Stimulated activated naive CD8-positive, alpha-beta T cell treated with anti-CD3 and anti-CD28 coated beads, Interleukin-15, amount 100 ng/mL, for 72 hours (primary cell): ENCODE measurements at regions not wholly inside any gene's neighbourhood (a gene's known extent, or its start where the extent isn't known, plus 50 kb on each side); places are given as distances from the start of the nearest gene placed in this dataset.
"Not testable (repeated sequence)": the region's sequence is repeated elsewhere in the genome, so short reads cannot be mapped to it uniquely, and the experiment has no call there.

ENCODE experiments used
- ATAC-seq: fragments of 150-1000 bp; cut with Tn5 transposase; 2 replicates; pipeline ENCODE4 v1.10.0; 2021; ENCODE audit warnings: mild to moderate bottlenecking, moderate library complexity
- DNase-seq, 2 donors: peaks; one replicate each; pipeline ENCODE4 v3.0.0; 2021 to 2022
- H3K27ac Mint-ChIP-seq, 2 donors: one replicate each; pipeline ENCODE4 v1.8.0; 2022; ENCODE audit warnings: mild to moderate bottlenecking in 2 of 2, mixed read lengths in 2 of 2, moderate library complexity in 2 of 2
- H3K27me3 Mint-ChIP-seq: one replicate; pipeline ENCODE4 v1.8.0; 2022; ENCODE audit warnings: mixed read lengths
- H3K4me1 Mint-ChIP-seq: one replicate; pipeline ENCODE4 v1.8.0; 2022; ENCODE audit warnings: mild to moderate bottlenecking, mixed read lengths
- H3K4me3 Mint-ChIP-seq, 2 donors: one replicate each; pipeline ENCODE4 v1.8.0; 2022; ENCODE audit warnings: mild to moderate bottlenecking in 2 of 2, mixed read lengths in 2 of 2, moderate library complexity in 1 of 2
- H3K9me3 Mint-ChIP-seq, 2 donors: one replicate each; pipeline ENCODE4 v1.8.0; 2022; ENCODE audit warnings: mixed read lengths in 2 of 2

DNA sequence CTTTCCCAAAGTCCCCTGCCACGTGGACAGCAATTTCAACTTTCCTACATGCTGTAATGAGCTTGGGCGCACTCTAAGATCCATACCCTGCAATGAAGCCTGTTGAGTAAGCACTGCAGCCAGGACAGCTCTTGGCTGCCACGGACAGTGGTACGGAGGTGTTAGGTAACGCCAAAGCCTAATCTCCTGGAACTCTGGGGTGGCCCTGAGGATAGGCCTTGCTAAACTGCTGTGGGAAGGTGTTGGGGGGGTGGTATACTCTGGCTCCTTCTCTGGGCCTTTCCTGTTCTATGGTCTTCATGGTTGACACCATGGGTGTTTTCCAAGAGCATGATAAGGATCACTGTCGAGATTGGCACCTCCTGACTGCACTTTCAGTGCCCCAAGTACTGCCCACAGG is 66.4 kb upstream of the PITX1 start:
- H3K27ac Mint-ChIP-seq = no peak overlapping the region
- DNase-seq (no peak), ATAC-seq (no peak)
- H3K9me3 Mint-ChIP-seq = no peaks in the 10 kb centered on the region
- H3K4me3 Mint-ChIP-seq = no peak overlapping the region
- H3K4me1 Mint-ChIP-seq = no peaks in the 10 kb centered on the region
- peaks cover 8% of the 10 kb centered on the region for H3K27me3 Mint-ChIP-seq

DNA sequence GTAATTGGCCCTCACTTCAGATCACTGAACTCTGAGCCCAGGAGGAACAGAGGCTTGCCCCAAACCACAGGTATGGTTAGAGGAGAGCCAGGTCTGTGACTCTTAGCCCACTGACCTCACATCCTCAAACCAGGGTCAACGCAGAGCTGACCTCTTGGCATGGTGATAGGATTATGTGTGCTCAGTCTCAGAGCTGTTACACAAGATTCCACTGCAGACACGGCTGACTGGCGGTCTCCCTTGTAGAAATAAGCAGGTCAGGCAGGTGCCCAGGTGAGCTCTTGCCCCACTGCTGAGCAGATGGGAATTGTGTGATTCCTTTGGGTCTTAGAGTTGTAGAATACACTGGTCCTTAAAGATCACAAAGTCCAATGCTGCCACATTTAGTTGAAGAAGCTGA is 66.0 kb upstream of the PITX1 start:
- ATAC-seq = no peak
- Mint-ChIP-seq H3K4me3 (no peak overlapping the region), H3K4me1 (no peaks in the 10 kb centered on the region), H3K9me3 (no peaks in the 10 kb centered on the region), H3K27ac (no peak overlapping the region), H3K27me3 (peaks cover 8% of the 10 kb centered on the region)
- DNase-seq = no peak

DNA sequence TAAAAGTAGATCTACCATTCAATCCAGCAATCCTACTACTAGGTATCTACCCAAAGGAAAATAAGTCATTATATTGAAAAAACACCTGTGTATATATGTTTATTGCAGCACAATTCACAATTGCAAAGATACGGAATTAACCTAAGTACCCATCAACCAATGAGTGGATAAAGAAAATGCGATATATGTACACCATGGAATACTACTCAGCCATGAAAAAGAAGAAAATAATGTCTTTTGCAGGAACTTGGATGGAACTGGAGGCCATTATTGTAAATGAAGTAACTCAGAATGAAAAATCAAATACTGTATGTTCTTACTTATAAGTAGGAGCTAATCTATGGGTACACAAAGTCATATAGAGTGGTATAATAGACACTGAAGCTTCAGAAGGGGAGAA is 63.4 kb upstream of the PITX1 start:
- no peak for DNase-seq
- no peak overlapping the region for H3K27ac Mint-ChIP-seq
- H3K9me3 Mint-ChIP-seq = no peaks in the 10 kb centered on the region
- H3K4me1 Mint-ChIP-seq = no peaks in the 10 kb centered on the region
- ATAC-seq = no peak
- H3K27me3 Mint-ChIP-seq = peaks cover 8% of the 10 kb centered on the region
- no peak overlapping the region for H3K4me3 Mint-ChIP-seq

DNA sequence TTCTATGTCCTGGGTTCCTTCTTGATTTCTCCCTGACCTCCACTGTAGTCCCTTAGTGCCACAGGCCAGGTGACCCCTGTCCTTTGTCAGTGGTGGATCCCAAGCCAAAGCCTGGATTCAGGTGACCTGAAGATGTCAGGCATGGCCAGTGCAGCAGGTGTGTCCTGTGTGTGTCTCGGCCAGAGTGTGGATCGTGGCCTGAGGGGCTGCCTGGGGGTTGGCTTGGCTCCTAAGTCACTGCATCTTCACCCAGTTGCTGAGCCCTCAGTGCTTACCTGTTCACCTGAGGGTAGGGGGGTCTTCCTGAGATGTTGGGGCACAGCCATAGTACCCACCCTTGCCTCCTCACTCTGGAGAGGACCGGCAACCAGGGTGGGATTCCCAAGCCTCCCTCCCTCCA is 61.8 kb upstream of the PITX1 start:
- H3K4me1 Mint-ChIP-seq = no peaks in the 10 kb centered on the region
- no peak overlapping the region for H3K27ac Mint-ChIP-seq
- H3K27me3 Mint-ChIP-seq = peaks cover 8% of the 10 kb centered on the region
- no peak for DNase-seq
- no peaks in the 10 kb centered on the region for H3K9me3 Mint-ChIP-seq
- no peak for ATAC-seq
- no peak overlapping the region for H3K4me3 Mint-ChIP-seq

DNA sequence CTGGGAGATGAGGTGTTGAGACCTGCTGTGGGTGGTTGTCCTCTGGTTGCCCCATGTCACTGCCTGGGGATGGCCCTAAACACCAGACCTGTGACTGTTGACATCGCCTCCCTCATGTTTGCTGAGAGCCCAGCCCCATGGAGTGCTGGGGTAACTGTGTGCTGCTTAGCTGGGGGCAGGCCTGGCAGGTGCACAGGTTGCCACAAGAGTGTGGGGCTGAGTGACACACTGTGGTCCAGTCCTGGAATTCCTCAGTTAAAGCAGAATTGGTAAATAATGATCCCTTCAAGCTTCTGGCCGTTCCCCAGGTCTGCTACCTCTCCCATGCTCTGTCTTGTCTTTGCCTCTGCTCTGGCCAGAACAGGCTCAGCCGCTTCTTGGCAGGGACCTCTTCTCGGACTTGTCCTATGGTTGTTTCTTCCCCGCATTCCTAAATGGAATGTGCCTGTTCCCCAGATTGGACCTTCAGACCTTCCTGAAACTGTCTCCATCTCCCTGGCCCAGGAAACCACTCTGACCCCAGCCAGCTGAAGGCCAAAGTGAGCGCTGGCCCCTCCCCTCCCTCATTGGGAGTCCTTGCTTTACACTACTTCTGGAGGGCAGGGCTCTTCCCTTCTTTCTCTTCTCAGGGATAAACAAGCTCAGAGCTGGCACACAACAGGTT is 61.2 kb upstream of the PITX1 start:
- Mint-ChIP-seq H3K9me3 (no peaks in the 10 kb centered on the region), H3K4me3 (no peak overlapping the region), H3K27ac (peak overlapping the region in 1 of 2 donors; percentile 80), H3K4me1 (no peaks in the 10 kb centered on the region), H3K27me3 (peaks cover 8% of the 10 kb centered on the region)
- DNase-seq = no peak
- ATAC-seq = no peak

DNA sequence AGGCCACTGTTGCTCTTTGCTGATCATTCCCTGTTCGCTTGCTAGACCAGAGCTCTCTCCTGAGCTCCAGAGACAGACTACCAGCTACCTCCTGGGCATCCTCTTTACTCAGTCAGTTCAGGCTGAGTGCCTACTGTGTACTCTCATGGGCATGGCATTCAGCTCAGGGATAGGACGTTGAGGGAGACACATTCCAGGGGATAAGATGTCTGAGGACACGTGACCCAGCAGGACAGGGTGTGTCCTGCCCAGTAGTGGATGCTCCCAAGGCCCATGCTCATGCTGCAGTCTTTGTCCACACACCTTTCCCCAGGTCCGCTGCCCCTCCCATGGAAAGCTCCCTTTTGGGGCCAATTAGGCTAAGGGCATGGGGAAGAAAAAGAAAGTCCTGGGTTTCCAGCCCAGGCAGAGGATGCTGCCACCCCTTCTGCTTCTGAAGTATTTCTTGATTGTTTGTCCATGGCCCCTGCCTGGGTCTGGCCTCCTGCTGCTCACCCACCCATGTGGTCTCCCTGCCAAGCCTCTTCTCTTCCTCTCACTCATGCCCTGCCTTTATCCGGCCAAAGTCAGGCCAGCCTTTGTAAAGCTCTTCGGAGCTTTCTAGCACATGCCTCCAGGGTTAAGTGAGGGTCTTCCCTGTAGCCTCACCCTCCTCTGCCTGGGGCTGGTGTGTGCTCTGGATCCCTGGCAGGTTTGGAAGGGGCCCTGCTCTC is 60.5 kb upstream of the PITX1 start:
- Mint-ChIP-seq H3K4me3 (no peak overlapping the region), H3K27ac (peak overlapping the region in 1 of 2 donors; percentile 80), H3K9me3 (no peaks in the 10 kb centered on the region), H3K27me3 (peaks cover 8% of the 10 kb centered on the region), H3K4me1 (no peaks in the 10 kb centered on the region)
- no peak for DNase-seq
- ATAC-seq = no peak

DNA sequence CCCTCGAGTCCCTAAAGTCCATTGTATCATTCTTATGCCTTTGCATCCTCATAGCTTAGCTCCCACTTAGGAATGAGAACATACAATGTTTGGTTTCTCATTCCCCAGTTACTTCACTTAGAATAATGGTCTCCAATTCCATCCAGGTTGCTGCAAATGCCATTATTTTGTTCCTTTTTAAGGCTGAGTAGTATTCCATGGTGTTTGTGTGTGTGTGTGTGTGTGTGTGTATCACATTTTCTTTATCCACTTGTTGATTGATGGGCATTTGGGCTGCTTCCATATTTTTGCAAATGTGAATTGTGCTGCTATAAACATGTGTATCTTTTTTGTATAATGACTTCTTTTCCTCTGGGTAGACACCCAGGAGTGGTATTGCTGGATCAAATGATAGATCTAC is 59.5 kb upstream of the PITX1 start:
- not testable (repeated sequence) for H3K9me3 Mint-ChIP-seq, H3K27ac Mint-ChIP-seq, DNase-seq, ATAC-seq, H3K27me3 Mint-ChIP-seq, H3K4me1 Mint-ChIP-seq, H3K4me3 Mint-ChIP-seq

DNA sequence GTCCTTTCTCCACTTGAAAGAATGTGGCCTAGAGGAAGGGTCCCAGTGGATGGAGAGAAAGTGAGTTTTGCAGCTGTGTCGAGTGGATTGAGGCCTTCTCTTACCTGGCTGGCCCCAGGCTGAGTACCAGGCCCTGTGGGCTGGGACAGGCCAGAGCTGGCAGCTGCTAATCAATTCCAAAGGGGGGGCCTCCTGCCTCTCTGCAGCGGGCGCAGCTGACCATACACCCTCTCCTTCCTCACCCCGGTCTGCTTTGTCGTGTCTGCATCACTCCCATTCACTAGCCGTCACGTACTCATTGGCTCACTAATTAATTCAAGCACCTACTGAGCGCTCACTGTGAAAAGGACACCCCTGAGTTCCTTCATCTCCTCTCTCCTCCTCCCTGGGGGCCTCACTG is 58.4 kb upstream of the PITX1 start:
- ATAC-seq (no peak), DNase-seq (no peak)
- Mint-ChIP-seq H3K4me3 (no peak overlapping the region), H3K27ac (no peak overlapping the region), H3K9me3 (no peaks in the 10 kb centered on the region), H3K27me3 (peaks cover 8% of the 10 kb centered on the region), H3K4me1 (no peaks in the 10 kb centered on the region)

DNA sequence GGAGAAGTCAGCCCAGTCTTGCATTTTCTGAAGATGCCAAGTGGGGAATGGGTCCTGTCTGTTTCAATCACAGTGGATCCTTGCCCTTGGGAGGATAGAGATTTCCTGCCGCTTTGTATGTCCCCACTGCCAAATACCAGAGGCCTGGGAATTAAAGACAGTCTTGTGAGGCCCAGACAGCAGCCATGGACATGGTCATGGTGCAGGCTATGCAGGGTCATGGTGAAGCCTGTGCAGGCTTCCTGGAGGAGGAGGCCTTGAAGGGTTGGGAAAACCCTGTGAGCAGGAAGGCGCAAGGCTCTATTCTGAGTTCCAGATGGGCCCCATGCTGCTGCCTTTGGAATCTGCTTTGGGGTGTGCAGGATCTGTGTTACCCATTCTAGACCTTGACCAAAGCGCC is 57.3 kb upstream of the PITX1 start:
- H3K9me3 Mint-ChIP-seq = no peaks in the 10 kb centered on the region
- no peak overlapping the region for H3K4me3 Mint-ChIP-seq
- DNase-seq (no peak), ATAC-seq (no peak)
- H3K27ac Mint-ChIP-seq = no peak overlapping the region
- peaks cover 11% of the 10 kb centered on the region for H3K27me3 Mint-ChIP-seq
- H3K4me1 Mint-ChIP-seq = no peaks in the 10 kb centered on the region

DNA sequence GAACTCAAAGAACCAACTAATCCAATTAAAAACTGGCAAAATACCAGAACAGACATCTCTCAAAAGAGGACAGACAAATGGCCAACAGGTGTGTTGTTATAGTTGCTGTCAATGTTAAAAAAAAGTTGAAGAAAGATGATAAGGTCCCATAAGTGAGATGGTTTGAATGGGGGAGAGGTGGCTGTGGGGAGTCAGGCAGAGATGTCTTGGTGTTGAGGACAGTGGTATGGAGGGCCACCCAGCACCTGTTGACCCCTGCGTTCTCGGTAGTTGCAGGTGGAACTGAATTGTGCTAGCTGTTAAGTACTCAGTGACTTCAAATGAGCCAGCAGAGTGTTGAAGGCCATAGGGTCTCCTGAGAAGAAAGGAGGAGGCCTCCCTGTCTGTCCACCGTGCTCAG is 55.9 kb upstream of the PITX1 start:
- Mint-ChIP-seq H3K4me3 (no peak overlapping the region), H3K27me3 (peaks cover 15% of the 10 kb centered on the region), H3K9me3 (no peaks in the 10 kb centered on the region), H3K4me1 (no peaks in the 10 kb centered on the region), H3K27ac (no peak overlapping the region)
- no peak for ATAC-seq
- no peak for DNase-seq

DNA sequence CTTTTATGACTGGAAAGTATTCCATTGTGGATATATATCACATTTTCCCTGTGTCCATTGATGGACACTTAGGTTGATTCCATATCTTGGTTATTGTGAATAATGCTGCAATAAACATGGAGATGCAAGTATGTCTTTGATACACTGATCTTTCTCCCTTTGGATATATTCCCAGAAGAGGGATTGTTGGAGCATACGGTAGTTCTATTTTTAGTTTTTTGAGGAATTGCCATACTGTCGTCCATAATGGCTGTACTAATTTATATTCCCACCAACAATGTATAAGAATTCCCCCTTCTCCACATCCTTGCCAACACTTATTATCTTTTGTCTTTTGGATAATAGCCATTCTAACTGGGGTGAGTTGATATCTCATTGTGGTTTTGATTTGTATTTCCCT is 54.9 kb upstream of the PITX1 start:
- H3K27ac Mint-ChIP-seq = no peak overlapping the region
- H3K27me3 Mint-ChIP-seq = peaks cover 25% of the 10 kb centered on the region
- no peak overlapping the region for H3K4me3 Mint-ChIP-seq
- ATAC-seq = no peak
- DNase-seq = no peak
- no peaks in the 10 kb centered on the region for H3K9me3 Mint-ChIP-seq
- H3K4me1 Mint-ChIP-seq = no peaks in the 10 kb centered on the region

DNA sequence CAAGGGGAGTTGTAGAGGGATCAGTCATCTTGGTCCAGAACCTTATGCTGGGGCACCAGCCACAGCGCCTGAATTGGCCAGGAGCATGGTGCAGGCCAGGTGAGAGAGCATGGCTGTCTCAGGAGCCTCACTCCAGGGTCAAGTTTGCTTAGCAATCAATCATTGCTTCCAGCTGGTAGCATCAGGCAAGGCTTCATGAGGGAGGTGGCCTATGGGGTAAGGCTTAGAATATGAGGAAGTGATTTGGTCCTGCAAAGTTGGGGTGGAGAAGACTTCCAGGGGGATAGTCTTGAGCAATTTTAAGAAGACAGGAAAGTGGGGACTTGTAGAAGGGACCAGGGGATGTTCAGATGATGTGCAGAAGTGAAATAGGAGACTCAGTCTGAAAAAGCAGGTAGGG is 53.9 kb upstream of the PITX1 start:
- Mint-ChIP-seq H3K4me1 (no peaks in the 10 kb centered on the region), H3K27ac (no peak overlapping the region), H3K9me3 (no peaks in the 10 kb centered on the region), H3K4me3 (no peak overlapping the region), H3K27me3 (peaks cover 27% of the 10 kb centered on the region)
- no peak for ATAC-seq
- DNase-seq = no peak

DNA sequence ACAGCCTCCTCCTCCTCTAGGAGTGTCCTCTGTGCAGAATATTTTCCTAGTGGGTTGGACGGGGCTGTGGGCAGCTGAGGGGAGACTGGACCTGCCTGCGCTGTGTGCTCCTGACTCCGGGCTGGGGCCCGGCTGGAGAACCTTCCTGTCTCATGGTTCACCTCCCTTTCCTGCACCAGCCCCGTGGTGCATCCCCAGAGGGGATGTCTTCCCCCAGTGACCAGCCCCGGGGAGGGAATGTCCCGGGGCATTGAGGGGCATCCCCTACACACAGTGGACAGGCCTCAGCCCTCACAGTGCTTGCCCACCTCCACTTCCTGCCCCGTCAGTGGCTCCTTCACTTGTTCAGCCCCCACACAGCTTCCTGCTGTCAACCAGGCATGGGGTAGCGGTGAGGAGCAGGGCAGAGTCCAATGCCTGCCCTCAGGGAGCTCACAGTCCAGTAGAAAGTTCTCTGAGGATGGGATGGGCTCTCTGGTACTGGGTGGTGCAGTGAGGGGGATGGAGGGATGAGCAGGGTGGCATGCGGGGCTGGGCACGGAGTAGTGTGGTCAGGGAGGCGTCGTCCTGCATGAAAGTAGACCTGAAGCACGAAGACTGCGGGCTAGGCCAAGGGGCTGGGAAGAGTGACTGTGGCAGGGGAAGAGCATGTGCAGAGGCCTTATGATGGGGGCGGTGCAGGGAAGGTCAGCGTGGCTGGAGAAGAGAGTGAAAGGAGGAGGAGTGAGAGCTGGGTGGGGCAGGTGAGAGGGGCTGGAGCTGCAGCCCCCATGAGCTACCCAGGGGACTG is 52.1 kb upstream of the PITX1 start:
- Mint-ChIP-seq H3K4me3 (no peak overlapping the region), H3K9me3 (peaks cover 0 to 14% of the 10 kb centered on the region in 2 donors), H3K4me1 (no peaks in the 10 kb centered on the region), H3K27me3 (peaks cover 31% of the 10 kb centered on the region), H3K27ac (no peak overlapping the region)
- DNase-seq (no peak), ATAC-seq (no peak)

DNA sequence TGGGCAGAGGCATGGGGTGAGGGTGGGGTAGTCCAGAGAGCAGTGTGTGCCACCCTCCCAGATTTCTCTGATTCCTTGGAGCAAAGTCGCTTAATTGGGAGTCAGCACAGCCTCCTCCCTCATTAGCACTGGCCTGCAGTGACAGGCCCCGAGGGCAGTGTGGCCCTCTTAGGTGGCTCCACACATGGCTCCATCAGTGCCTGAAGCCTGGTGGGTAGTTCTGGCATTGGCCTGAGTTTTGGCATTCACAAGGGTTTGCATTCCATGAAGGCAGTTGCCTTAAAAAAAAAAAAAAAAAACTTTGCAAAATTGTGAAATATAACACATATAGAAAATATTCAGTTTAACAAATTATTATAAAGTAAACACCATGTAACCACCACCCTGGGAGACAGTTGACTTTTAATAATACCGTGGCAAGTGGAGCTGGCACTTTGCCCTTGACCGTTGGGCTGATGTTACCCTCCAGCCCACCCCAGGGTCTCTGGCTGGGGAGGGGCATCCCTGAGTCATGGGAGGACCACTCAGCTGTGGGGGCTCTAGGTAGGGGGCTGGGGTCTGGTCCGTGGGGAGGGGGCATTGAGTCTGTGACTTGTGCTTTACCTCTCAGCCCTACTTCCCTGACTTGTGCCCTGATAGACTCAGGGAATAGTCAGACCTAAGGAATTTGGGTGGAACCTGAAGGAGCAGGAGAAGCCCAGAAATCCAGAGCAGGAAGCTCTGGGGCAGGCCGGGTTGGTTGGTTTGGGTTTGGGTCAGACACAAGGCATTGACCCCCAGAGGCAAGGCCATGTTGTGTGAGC is 51.3 kb upstream of the PITX1 start:
- Mint-ChIP-seq H3K4me3 (no peak overlapping the region), H3K4me1 (no peaks in the 10 kb centered on the region)
- no peak for ATAC-seq

More for the DNA sequence above, 51.3 kb upstream of the PITX1 start:
- DNase-seq = no peak
- Mint-ChIP-seq H3K27me3 (peaks cover 38% of the 10 kb centered on the region), H3K27ac (no peak overlapping the region), H3K9me3 (peaks cover 4 to 19% of the 10 kb centered on the region in 2 donors)
